ENCODE measurements at regions not wholly inside any gene's neighbourhood (a gene's known extent, or its start where the extent isn't known, plus 50 kb on each side); places are given as distances from the start of the nearest gene placed in this dataset.

DNA sequence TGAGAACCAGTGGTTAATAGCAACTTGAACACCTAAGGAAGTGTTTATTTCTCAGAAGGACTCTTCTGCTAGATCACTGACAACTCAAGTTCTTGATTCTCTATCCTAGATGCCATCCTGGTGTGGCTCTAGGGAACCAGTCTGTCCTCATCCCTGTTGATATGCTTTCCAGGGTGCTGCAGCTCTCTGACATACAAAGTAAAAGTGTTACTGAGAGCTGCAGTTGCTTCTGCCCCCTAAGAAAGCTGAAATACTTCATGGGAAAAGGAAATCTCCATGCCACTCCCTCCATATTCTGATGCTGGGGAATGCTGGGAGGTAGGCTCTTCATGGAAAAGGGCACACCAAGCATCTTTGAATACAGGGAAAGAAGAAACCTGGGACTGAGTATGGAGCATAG is 168.1 kb downstream of the KLF6 start:
- TF ChIP-seq POLR2AphosphoS5 (IDR thresholded peaks at IDR 0.05; ENCODE audit: low read depth, low read length) = no peak
- TF ChIP-seq, protein P1, sequence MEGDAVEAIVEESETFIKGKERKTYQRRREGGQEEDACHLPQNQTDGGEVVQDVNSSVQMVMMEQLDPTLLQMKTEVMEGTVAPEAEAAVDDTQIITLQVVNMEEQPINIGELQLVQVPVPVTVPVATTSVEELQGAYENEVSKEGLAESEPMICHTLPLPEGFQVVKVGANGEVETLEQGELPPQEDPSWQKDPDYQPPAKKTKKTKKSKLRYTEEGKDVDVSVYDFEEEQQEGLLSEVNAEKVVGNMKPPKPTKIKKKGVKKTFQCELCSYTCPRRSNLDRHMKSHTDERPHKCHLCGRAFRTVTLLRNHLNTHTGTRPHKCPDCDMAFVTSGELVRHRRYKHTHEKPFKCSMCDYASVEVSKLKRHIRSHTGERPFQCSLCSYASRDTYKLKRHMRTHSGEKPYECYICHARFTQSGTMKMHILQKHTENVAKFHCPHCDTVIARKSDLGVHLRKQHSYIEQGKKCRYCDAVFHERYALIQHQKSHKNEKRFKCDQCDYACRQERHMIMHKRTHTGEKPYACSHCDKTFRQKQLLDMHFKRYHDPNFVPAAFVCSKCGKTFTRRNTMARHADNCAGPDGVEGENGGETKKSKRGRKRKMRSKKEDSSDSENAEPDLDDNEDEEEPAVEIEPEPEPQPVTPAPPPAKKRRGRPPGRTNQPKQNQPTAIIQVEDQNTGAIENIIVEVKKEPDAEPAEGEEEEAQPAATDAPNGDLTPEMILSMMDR (IDR thresholded peaks at IDR 0.05) = no peak
- TF ChIP-seq TCF12 (IDR thresholded peaks at IDR 0.05) = no peak
- no peak for TF ChIP-seq GATA2 (CRISPR knock-in tag; IDR thresholded peaks at IDR 0.05)
- TF ChIP-seq, protein P2, sequence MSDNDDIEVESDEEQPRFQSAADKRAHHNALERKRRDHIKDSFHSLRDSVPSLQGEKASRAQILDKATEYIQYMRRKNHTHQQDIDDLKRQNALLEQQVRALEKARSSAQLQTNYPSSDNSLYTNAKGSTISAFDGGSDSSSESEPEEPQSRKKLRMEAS (IDR thresholded peaks at IDR 0.05; ENCODE audit: low read depth) = no peak
- TF ChIP-seq EP300 (IDR thresholded peaks at IDR 0.05; ENCODE audit: borderline replicate concordance in 1 of 2, low read depth in 1 of 2, low read length in 1 of 2) = no peak

Measured in SK-N-SH (cell line).